Ovary (tissue), 7 donors: ENCODE measurements at regions not wholly inside any gene's neighbourhood (a gene's known extent, or its start where the extent isn't known, plus 50 kb on each side); places are given as distances from the start of the nearest gene placed in this dataset.

Source experiments
- DNase-seq, 5 donors: peaks; one replicate each; pipeline ENCODE4 v3.0.0-alpha.2; 2019 to 2020
- H3K27ac ChIP-seq, 2 donors: fragments of 200-600 bp; one replicate each; pipeline versions ENCODE4 v1.5.1 to v1.8.0; 2019 to 2022
- H3K27me3 ChIP-seq: fragments of 200-600 bp; one replicate; pipeline ENCODE4 v1.8.0; 2022
- H3K36me3 ChIP-seq: fragments of 200-600 bp; sonication (generic); one replicate; pipeline ENCODE4 v1.5.1; 2019
- H3K4me1 ChIP-seq: one replicate; pipeline ENCODE4 v1.8.1; 2013; ENCODE audit warnings: mild to moderate bottlenecking, moderate library complexity; ENCODE audit not compliant: insufficient read depth
- H3K4me3 ChIP-seq: fragments of 200-600 bp; sonication (generic); one replicate; pipeline ENCODE4 v1.5.1; 2017
- H3K9me3 ChIP-seq, 2 donors: fragments of 200-600 bp in 1 of 2; sonication (generic) in 1 of 2; one replicate each; pipeline versions ENCODE4 v1.5.1 to v1.8.1; 2013 to 2019; ENCODE audit warnings: mild to moderate bottlenecking in 1 of 2, moderate library complexity in 1 of 2
- EP300 ChIP-seq: sonication (generic); formaldehyde crosslinking; IDR thresholded peaks from one replicate; pipeline ENCODE4 v1.6.1; 2017; ENCODE audit warnings: antibody characterized with exemption
- POLR2A ChIP-seq: fragments of 450-650 bp; IDR thresholded peaks from one replicate; pipeline ENCODE4 v1.6.1; 2017; ENCODE audit warnings: antibody characterized with exemption, mild to moderate bottlenecking, moderate library complexity
- WGBS, 3 donors: extraction: QIAGEN DNeasy Blood & Tissue Kit in 1 of 3; methylation state at CpG; one replicate each; pipeline versions ENCODE4 v1.1.5 to v1.1.7; 2013 to 2017; 5-methylcytosine and 5-hydroxymethylcytosine counted together
- intact Hi-C, 4 donors: fragments of 100-400 bp; cut with DNase I; formaldehyde crosslinking; loops; one replicate each; pipeline versions ENCODE4 v1.11.0 to v1.15.1; 2022 to 2023
- TF ChIP-seq, protein P1 (sequence below), 3 donors: fragments of 450-650 bp in 2 of 3; fragments of 200-600 bp in 1 of 3; IDR thresholded peaks; one replicate each; pipeline versions ENCODE4 v1.5.1 to v1.8.0; 2016 to 2022; ENCODE audit warnings: antibody characterized with exemption in 3 of 3, mild to moderate bottlenecking in 1 of 3
- donor health status: DM: no; HTN: no; CAD: no; lungs with moderate emphysema.
- donor health status: DM: no; HTN: no; CAD: no.
- donor health status: Bipolar disorder and iron deficiency.
- donor health status: DM: no; HTN: no; CAD: no.
- donor health status: DM: yes; HTN: yes; CAD: no.

DNA sequence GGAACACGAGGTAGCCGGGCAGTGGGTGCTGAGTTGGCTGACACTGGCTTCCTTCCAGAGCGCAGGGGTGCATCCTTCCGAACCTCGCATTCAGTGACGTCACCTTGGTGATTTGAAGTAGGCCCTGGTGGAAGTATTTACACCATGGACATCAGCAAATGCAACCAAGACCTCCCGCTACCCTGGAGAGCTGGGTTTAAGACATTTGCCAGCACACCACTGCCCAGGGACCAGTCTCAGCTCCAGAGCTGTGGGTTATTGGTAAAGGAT, 106.4 kb upstream of the GPR26 start:
- Histone ChIP-seq H3K9me3 (no peaks in the 10 kb centered on the region), H3K27ac (no peak overlapping the region), H3K27me3 (no peaks in the 10 kb centered on the region), H3K36me3 (no peaks in the 10 kb centered on the region), H3K4me1 (no peaks in the 10 kb centered on the region), H3K4me3 (no peak overlapping the region)
- 59 to 69% (median 65%) methylated on average over 7 of the region's 7 CpGs for WGBS, 3 donors
- DNase-seq, result no peak
- intact Hi-C loops, result loop anchor here in 3 of 4 donors (5.0 to 10.0 kb wide), 2 partner anchors 425 to 427 kb away; partner anchors contain the start of gene HMX3 (in 1 of the 3)
- TF ChIP-seq POLR2A (no peak), EP300 (no peak)
- TF ChIP-seq, protein P1, sequence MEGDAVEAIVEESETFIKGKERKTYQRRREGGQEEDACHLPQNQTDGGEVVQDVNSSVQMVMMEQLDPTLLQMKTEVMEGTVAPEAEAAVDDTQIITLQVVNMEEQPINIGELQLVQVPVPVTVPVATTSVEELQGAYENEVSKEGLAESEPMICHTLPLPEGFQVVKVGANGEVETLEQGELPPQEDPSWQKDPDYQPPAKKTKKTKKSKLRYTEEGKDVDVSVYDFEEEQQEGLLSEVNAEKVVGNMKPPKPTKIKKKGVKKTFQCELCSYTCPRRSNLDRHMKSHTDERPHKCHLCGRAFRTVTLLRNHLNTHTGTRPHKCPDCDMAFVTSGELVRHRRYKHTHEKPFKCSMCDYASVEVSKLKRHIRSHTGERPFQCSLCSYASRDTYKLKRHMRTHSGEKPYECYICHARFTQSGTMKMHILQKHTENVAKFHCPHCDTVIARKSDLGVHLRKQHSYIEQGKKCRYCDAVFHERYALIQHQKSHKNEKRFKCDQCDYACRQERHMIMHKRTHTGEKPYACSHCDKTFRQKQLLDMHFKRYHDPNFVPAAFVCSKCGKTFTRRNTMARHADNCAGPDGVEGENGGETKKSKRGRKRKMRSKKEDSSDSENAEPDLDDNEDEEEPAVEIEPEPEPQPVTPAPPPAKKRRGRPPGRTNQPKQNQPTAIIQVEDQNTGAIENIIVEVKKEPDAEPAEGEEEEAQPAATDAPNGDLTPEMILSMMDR (IDR thresholded peaks at IDR 0.05), result no peak

DNA sequence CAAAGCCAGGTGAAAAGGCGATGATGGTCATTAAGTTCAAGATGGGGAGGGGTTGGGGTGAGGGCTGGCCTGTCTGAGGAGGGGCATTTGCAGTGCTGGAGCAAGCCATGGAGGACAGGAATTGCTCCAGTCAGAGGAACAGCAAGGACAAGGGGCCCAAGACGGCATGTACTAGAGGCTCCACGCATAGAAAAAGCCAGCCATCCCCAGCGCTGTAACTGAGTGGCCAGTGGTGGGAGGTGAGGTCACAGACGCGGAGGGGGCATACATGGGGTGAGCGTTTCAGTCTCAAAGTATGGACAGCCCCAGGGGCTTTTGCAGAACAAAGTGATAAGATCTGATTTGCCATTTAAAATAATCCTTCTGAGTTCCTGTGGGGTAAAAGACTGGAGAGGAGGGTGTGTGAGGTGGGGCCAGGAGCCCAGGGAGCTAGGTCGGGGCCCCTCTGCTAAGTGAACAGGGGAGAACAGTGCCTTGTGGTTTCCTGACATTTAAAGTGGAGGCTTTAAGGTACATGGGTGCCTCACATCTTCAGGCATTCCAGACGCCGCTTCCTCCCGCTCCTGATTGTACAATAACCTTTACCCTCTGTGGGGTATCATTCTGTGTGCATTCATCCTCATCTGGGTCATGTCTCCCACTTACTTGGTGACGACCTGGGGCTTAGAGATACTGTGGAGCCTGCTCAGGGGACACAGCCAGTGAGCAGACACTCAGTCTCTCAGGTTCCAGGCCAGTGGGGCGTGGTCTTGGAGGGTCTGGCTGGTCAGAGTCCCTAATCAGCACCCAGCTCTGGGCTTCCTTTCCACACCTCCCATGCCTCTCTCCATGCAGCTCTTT, 105.6 kb upstream of the GPR26 start:
- Histone ChIP-seq H3K36me3 (no peaks in the 10 kb centered on the region), H3K27me3 (no peaks in the 10 kb centered on the region), H3K4me3 (no peak overlapping the region), H3K4me1 (no peaks in the 10 kb centered on the region), H3K9me3 (no peaks in the 10 kb centered on the region), H3K27ac (no peak overlapping the region)
- DNase-seq, result no peak
- intact Hi-C loops, result no loop called here
- TF ChIP-seq EP300 (no peak), POLR2A (no peak)
- TF ChIP-seq, protein P1 (IDR thresholded peaks at IDR 0.05), result no peak
- WGBS, 3 donors, result 50 to 61% (median 55%) methylated on average over 13 of the region's 13 CpGs

DNA sequence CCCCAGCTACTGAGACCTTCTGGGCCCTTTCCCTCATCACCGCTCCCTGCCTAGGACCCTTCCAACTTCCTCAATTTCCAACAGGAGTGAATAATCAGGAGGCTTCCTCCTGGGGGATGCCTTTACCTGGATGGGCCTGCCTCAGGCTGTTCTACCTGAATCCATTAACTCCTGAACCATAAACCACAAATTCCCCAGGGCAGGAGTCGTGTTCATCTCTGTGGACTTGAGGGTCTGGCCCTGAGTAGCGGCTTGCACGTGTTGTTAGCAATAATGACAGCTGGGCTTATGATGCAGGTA, 105.1 kb upstream of the GPR26 start:
- Histone ChIP-seq H3K9me3 (no peaks in the 10 kb centered on the region), H3K27me3 (no peaks in the 10 kb centered on the region), H3K36me3 (no peaks in the 10 kb centered on the region), H3K4me1 (no peaks in the 10 kb centered on the region), H3K4me3 (no peak overlapping the region), H3K27ac (no peak overlapping the region)
- intact Hi-C loops, result no loop called here
- no peak for DNase-seq
- TF ChIP-seq EP300 (no peak), POLR2A (no peak)
- TF ChIP-seq, protein P1 (IDR thresholded peaks at IDR 0.05), result no peak
- WGBS, 3 donors, result 61 to 68% (median 65%) methylated on average over 4 of the region's 4 CpGs

DNA sequence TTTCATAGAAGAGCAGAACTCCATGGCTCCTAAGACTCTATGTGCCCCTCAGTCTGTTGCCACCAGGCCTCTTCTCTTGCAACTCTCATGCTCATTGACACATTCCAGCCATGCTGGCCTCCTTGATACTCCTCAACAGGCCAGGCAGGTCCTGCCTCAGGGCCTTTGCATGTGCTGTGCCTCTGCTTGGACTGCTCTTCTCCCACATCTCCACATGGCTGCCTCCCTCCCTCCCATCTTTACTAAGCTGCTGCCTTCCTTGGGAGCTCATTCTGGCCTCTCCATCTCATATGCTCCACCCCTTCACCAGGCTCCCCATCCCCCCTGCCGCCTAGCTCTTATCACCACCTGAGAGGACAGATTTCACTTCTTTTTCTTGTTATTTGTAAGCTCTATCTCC, 103.8 kb upstream of the GPR26 start:
- Histone ChIP-seq H3K4me3 (no peak overlapping the region), H3K9me3 (no peaks in the 10 kb centered on the region), H3K36me3 (no peaks in the 10 kb centered on the region), H3K27me3 (no peaks in the 10 kb centered on the region), H3K4me1 (no peaks in the 10 kb centered on the region), H3K27ac (no peak overlapping the region)
- no peak for TF ChIP-seq EP300
- no peak for TF ChIP-seq POLR2A
- TF ChIP-seq, protein P1 (IDR thresholded peaks at IDR 0.05), result no peak
- 61 to 71% (median 70%) methylated on average over 1 of the region's 1 CpG for WGBS, 3 donors
- DNase-seq, result no peak
- intact Hi-C loops, result no loop called here
